ENCODE measurements at regions not wholly inside any gene's neighbourhood (a gene's known extent, or its start where the extent isn't known, plus 50 kb on each side); places are given as distances from the start of the nearest gene placed in this dataset.
A peak's percentile ranks its signal among the peaks of the same experiment; 100 is the strongest.

DNA sequence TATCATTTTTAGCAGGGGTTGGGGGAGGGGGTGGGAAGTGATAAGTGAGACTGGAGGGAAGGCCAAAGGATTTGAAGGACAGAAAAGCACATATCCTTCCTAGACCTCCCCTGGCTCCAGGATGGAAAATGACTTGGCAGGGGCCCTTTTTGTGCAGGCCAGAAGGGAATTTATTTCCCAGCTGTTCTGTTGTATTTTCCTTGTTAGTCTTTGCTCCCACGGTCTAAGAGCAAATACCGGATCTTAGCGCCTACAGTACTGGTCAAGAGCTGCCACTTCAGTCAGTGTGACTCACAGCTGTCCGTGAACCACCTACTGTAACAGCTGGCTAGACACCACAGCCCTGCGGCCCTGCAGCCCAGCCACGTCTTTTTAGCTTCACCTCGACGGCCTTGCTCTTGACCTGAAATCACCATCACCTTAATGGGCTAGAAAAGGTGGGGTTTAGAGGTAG is 51.0 kb upstream of the ERRFI1 start (continued):
- TF ChIP-seq, protein P1, sequence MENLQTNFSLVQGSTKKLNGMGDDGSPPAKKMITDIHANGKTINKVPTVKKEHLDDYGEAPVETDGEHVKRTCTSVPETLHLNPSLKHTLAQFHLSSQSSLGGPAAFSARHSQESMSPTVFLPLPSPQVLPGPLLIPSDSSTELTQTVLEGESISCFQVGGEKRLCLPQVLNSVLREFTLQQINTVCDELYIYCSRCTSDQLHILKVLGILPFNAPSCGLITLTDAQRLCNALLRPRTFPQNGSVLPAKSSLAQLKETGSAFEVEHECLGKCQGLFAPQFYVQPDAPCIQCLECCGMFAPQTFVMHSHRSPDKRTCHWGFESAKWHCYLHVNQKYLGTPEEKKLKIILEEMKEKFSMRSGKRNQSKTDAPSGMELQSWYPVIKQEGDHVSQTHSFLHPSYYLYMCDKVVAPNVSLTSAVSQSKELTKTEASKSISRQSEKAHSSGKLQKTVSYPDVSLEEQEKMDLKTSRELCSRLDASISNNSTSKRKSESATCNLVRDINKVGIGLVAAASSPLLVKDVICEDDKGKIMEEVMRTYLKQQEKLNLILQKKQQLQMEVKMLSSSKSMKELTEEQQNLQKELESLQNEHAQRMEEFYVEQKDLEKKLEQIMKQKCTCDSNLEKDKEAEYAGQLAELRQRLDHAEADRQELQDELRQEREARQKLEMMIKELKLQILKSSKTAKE (CRISPR knock-in tag; IDR thresholded peaks at IDR 0.05; ENCODE audit: borderline replicate concordance) = peak; percentile 86; the same call in 1 of the 2 replicates
- TF ChIP-seq ZNF761 (CRISPR knock-in tag; conservative IDR thresholded peaks at IDR 0.05) (no peak), ZNF24 (IDR thresholded peaks at IDR 0.05) (0 out of 2 replicates have a peak, but pooled peaks have one; percentile 22), NPAS2 (CRISPR knock-in tag; IDR thresholded peaks at IDR 0.05; ENCODE audit: borderline replicate concordance) (no peak), MBD4 (IDR thresholded peaks at IDR 0.05; ENCODE audit: borderline replicate concordance, low read length) (no peak), SKI (IDR thresholded peaks at IDR 0.05; ENCODE audit: partially characterized antibody) (peak; percentile 93), ZSCAN20 (CRISPR knock-in tag; IDR thresholded peaks at IDR 0.05; ENCODE audit: borderline replicate concordance) (no peak), EEA1 (CRISPR knock-in tag; IDR thresholded peaks at IDR 0.05; ENCODE audit: borderline replicate concordance) (no peak), HNF4A (CRISPR knock-in tag; IDR thresholded peaks at IDR 0.05) (peak; percentile 79)
- TF ChIP-seq, protein P2, sequence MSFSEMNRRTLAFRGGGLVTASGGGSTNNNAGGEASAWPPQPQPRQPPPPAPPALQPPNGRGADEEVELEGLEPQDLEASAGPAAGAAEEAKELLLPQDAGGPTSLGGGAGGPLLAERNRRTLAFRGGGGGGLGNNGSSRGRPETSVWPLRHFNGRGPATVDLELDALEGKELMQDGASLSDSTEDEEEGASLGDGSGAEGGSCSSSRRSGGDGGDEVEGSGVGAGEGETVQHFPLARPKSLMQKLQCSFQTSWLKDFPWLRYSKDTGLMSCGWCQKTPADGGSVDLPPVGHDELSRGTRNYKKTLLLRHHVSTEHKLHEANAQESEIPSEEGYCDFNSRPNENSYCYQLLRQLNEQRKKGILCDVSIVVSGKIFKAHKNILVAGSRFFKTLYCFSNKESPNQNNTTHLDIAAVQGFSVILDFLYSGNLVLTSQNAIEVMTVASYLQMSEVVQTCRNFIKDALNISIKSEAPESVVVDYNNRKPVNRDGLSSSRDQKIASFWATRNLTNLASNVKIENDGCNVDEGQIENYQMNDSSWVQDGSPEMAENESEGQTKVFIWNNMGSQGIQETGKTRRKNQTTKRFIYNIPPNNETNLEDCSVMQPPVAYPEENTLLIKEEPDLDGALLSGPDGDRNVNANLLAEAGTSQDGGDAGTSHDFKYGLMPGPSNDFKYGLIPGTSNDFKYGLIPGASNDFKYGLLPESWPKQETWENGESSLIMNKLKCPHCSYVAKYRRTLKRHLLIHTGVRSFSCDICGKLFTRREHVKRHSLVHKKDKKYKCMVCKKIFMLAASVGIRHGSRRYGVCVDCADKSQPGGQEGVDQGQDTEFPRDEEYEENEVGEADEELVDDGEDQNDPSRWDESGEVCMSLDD (CRISPR knock-in tag; IDR thresholded peaks at IDR 0.05; ENCODE audit: borderline replicate concordance) = no peak
- TF ChIP-seq, protein P3, sequence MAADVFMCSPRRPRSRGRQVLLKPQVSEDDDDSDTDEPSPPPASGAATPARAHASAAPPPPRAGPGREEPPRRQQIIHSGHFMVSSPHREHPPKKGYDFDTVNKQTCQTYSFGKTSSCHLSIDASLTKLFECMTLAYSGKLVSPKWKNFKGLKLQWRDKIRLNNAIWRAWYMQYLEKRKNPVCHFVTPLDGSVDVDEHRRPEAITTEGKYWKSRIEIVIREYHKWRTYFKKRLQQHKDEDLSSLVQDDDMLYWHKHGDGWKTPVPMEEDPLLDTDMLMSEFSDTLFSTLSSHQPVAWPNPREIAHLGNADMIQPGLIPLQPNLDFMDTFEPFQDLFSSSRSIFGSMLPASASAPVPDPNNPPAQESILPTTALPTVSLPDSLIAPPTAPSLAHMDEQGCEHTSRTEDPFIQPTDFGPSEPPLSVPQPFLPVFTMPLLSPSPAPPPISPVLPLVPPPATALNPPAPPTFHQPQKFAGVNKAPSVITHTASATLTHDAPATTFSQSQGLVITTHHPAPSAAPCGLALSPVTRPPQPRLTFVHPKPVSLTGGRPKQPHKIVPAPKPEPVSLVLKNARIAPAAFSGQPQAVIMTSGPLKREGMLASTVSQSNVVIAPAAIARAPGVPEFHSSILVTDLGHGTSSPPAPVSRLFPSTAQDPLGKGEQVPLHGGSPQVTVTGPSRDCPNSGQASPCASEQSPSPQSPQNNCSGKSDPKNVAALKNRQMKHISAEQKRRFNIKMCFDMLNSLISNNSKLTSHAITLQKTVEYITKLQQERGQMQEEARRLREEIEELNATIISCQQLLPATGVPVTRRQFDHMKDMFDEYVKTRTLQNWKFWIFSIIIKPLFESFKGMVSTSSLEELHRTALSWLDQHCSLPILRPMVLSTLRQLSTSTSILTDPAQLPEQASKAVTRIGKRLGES (CRISPR knock-in tag; IDR thresholded peaks at IDR 0.05; ENCODE audit: borderline replicate concordance) = no peak
- TF ChIP-seq, protein P4, sequence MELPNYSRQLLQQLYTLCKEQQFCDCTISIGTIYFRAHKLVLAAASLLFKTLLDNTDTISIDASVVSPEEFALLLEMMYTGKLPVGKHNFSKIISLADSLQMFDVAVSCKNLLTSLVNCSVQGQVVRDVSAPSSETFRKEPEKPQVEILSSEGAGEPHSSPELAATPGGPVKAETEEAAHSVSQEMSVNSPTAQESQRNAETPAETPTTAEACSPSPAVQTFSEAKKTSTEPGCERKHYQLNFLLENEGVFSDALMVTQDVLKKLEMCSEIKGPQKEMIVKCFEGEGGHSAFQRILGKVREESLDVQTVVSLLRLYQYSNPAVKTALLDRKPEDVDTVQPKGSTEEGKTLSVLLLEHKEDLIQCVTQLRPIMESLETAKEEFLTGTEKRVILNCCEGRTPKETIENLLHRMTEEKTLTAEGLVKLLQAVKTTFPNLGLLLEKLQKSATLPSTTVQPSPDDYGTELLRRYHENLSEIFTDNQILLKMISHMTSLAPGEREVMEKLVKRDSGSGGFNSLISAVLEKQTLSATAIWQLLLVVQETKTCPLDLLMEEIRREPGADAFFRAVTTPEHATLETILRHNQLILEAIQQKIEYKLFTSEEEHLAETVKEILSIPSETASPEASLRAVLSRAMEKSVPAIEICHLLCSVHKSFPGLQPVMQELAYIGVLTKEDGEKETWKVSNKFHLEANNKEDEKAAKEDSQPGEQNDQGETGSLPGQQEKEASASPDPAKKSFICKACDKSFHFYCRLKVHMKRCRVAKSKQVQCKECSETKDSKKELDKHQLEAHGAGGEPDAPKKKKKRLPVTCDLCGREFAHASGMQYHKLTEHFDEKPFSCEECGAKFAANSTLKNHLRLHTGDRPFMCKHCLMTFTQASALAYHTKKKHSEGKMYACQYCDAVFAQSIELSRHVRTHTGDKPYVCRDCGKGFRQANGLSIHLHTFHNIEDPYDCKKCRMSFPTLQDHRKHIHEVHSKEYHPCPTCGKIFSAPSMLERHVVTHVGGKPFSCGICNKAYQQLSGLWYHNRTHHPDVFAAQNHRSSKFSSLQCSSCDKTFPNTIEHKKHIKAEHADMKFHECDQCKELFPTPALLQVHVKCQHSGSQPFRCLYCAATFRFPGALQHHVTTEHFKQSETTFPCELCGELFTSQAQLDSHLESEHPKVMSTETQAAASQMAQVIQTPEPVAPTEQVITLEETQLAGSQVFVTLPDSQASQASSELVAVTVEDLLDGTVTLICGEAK (IDR thresholded peaks at IDR 0.05) = no peak
- TF ChIP-seq, protein P4 (CRISPR knock-in tag; IDR thresholded peaks at IDR 0.05) = no peak; the same call in 1 of the 2 replicates
